HG02981 (cell line): ENCODE measurements at regions not wholly inside any gene's neighbourhood (a gene's known extent, or its start where the extent isn't known, plus 50 kb on each side); places are given as distances from the start of the nearest gene placed in this dataset.

Source experiments
- ATAC-seq: cut with Tn5 transposase; IDR thresholded peaks from one replicate; pipeline ENCODE4 v1.9.1; 2021; ENCODE audit warnings: mild to moderate bottlenecking, moderate library complexity; ENCODE audit not compliant: unreplicated experiment

GRCh38 chr2:576292-576691 lies 100.9 kb downstream of the TMEM18 start:
- no peak for ATAC-seq

GRCh38 chr2:575727-576236 lies 101.4 kb downstream of the TMEM18 start:
- no peak for ATAC-seq

- ATAC-seq = no peak
Observed at GRCh38 chr2:575030-575726, 102.0 kb downstream of the TMEM18 start.

GRCh38 chr2:573805-574392 lies 103.3 kb downstream of the TMEM18 start:
- ATAC-seq = no peak

- no peak for ATAC-seq
Observed at GRCh38 chr2:573025-573424, 104.2 kb downstream of the TMEM18 start.

GRCh38 chr2:569681-570080 lies 107.5 kb downstream of the TMEM18 start:
- no peak for ATAC-seq

- ATAC-seq = no peak
Observed at GRCh38 chr2:568639-569235, 108.5 kb downstream of the TMEM18 start.

- no peak for ATAC-seq
Observed at GRCh38 chr2:567865-568638, 109.2 kb downstream of the TMEM18 start.

- ATAC-seq = no peak
Observed at GRCh38 chr2:567496-567864, 109.7 kb downstream of the TMEM18 start.

GRCh38 chr2:566379-567313 lies 110.6 kb downstream of the TMEM18 start:
- no peak for ATAC-seq

GRCh38 chr2:564471-565181 lies 112.6 kb downstream of the TMEM18 start:
- ATAC-seq = no peak

- ATAC-seq = no peak
Observed at GRCh38 chr2:563512-563911, 113.7 kb downstream of the TMEM18 start.

- ATAC-seq = no peak
Observed at GRCh38 chr2:562391-563364, 114.5 kb downstream of the TMEM18 start.

GRCh38 chr2:558879-559278 lies 118.3 kb downstream of the TMEM18 start:
- ATAC-seq = no peak

- no peak for ATAC-seq
Observed at GRCh38 chr2:558302-558642, 118.9 kb downstream of the TMEM18 start.

- no peak for ATAC-seq
Observed at GRCh38 chr2:557635-558301, 119.4 kb downstream of the TMEM18 start.

- ATAC-seq = no peak
Observed at GRCh38 chr2:556485-556884, 120.7 kb downstream of the TMEM18 start.
